ENCODE measurements at regions not wholly inside any gene's neighbourhood (a gene's known extent, or its start where the extent isn't known, plus 50 kb on each side); places are given as distances from the start of the nearest gene placed in this dataset.
"Not testable (repeated sequence)": the region's sequence is repeated elsewhere in the genome, so short reads cannot be mapped to it uniquely, and the experiment has no call there.

GRCh38 chrX:34341814-34342213, 209.7 kb upstream of the FAM47A start:
- Histone ChIP-seq H3K9ac (ENCODE audit: low read length) (no peak overlapping the region), H3K4me3 (ENCODE audit: low read length) (no peak overlapping the region), H3K36me3 (ENCODE audit: control insufficient read depth, insufficient read depth, low read length, severe bottlenecking) (no peaks in the 10 kb centered on the region), H3K4me1 (ENCODE audit: control insufficient read depth, insufficient read depth, low read length) (no peaks in the 10 kb centered on the region), H3K27me3 (replicated peaks; ENCODE audit: control insufficient read depth, insufficient read depth, low read length) (peaks cover 3% of the 10 kb centered on the region), H3K9me3 (ENCODE audit: control insufficient read depth, low read length) (no peaks in the 10 kb centered on the region)
- no peak for DNase-seq (ENCODE audit: low read depth)

- Histone ChIP-seq H3K36me3 (ENCODE audit: control insufficient read depth, insufficient read depth, low read length, severe bottlenecking) (no peaks in the 10 kb centered on the region), H3K9ac (ENCODE audit: low read length) (no peak overlapping the region), H3K9me3 (ENCODE audit: control insufficient read depth, low read length) (no peaks in the 10 kb centered on the region), H3K27me3 (replicated peaks; ENCODE audit: control insufficient read depth, insufficient read depth, low read length) (peaks cover 3% of the 10 kb centered on the region), H3K4me1 (ENCODE audit: control insufficient read depth, insufficient read depth, low read length) (no peaks in the 10 kb centered on the region), H3K4me3 (ENCODE audit: low read length) (no peak overlapping the region)
- peak; percentile 6 for DNase-seq (ENCODE audit: low read depth)
These were observed 209.1 kb upstream of the FAM47A start for GRCh38 chrX:34341258-34341657.

- no peaks in the 10 kb centered on the region for H3K27me3 ChIP-seq (replicated peaks; ENCODE audit: control insufficient read depth, insufficient read depth, low read length)
- no peak for DNase-seq (ENCODE audit: low read depth)
- H3K9ac ChIP-seq (ENCODE audit: low read length): no peak overlapping the region
- H3K4me3 ChIP-seq (ENCODE audit: low read length): no peak overlapping the region
- no peaks in the 10 kb centered on the region for H3K4me1 ChIP-seq (ENCODE audit: control insufficient read depth, insufficient read depth, low read length)
- no peaks in the 10 kb centered on the region for H3K36me3 ChIP-seq (ENCODE audit: control insufficient read depth, insufficient read depth, low read length, severe bottlenecking)
- no peaks in the 10 kb centered on the region for H3K9me3 ChIP-seq (ENCODE audit: control insufficient read depth, low read length)
These were observed 205.9 kb upstream of the FAM47A start for GRCh38 chrX:34338046-34338445.

- H3K27me3 ChIP-seq (replicated peaks; ENCODE audit: control insufficient read depth, insufficient read depth, low read length); DNase-seq (ENCODE audit: low read depth); H3K9me3 ChIP-seq (ENCODE audit: control insufficient read depth, low read length); H3K4me1 ChIP-seq (ENCODE audit: control insufficient read depth, insufficient read depth, low read length); H3K4me3 ChIP-seq (ENCODE audit: low read length); H3K36me3 ChIP-seq (ENCODE audit: control insufficient read depth, insufficient read depth, low read length, severe bottlenecking); H3K9ac ChIP-seq (ENCODE audit: low read length): not testable (repeated sequence)
These were observed 203.3 kb upstream of the FAM47A start for GRCh38 chrX:34335376-34335775.

GRCh38 chrX:34332334-34332733, 200.2 kb upstream of the FAM47A start:
- H3K27me3 ChIP-seq (replicated peaks; ENCODE audit: control insufficient read depth, insufficient read depth, low read length): no peaks in the 10 kb centered on the region
- no peaks in the 10 kb centered on the region for H3K4me1 ChIP-seq (ENCODE audit: control insufficient read depth, insufficient read depth, low read length)
- no peak overlapping the region for H3K4me3 ChIP-seq (ENCODE audit: low read length)
- H3K9me3 ChIP-seq (ENCODE audit: control insufficient read depth, low read length): no peaks in the 10 kb centered on the region
- no peak overlapping the region for H3K9ac ChIP-seq (ENCODE audit: low read length)
- peak; percentile 7 for DNase-seq (ENCODE audit: low read depth)
- H3K36me3 ChIP-seq (ENCODE audit: control insufficient read depth, insufficient read depth, low read length, severe bottlenecking): no peaks in the 10 kb centered on the region

- Histone ChIP-seq H3K4me1 (ENCODE audit: control insufficient read depth, insufficient read depth, low read length) (no peaks in the 10 kb centered on the region), H3K36me3 (ENCODE audit: control insufficient read depth, insufficient read depth, low read length, severe bottlenecking) (no peaks in the 10 kb centered on the region), H3K27me3 (replicated peaks; ENCODE audit: control insufficient read depth, insufficient read depth, low read length) (no peaks in the 10 kb centered on the region), H3K4me3 (ENCODE audit: low read length) (no peak overlapping the region), H3K9me3 (ENCODE audit: control insufficient read depth, low read length) (no peaks in the 10 kb centered on the region), H3K9ac (ENCODE audit: low read length) (no peak overlapping the region)
- DNase-seq (ENCODE audit: low read depth): no peak
These were observed 193.3 kb upstream of the FAM47A start for GRCh38 chrX:34325460-34325859.

- not testable (repeated sequence) for H3K9ac ChIP-seq (ENCODE audit: low read length); DNase-seq (ENCODE audit: low read depth); H3K27me3 ChIP-seq (replicated peaks; ENCODE audit: control insufficient read depth, insufficient read depth, low read length); H3K4me1 ChIP-seq (ENCODE audit: control insufficient read depth, insufficient read depth, low read length); H3K36me3 ChIP-seq (ENCODE audit: control insufficient read depth, insufficient read depth, low read length, severe bottlenecking); H3K4me3 ChIP-seq (ENCODE audit: low read length); H3K9me3 ChIP-seq (ENCODE audit: control insufficient read depth, low read length)
These were observed 188.3 kb upstream of the FAM47A start for GRCh38 chrX:34320424-34320823.

- peak; percentile 47 for DNase-seq (ENCODE audit: low read depth)
- no peak overlapping the region for H3K9ac ChIP-seq (ENCODE audit: low read length)
- H3K4me1 ChIP-seq (ENCODE audit: control insufficient read depth, insufficient read depth, low read length): no peaks in the 10 kb centered on the region
- no peaks in the 10 kb centered on the region for H3K36me3 ChIP-seq (ENCODE audit: control insufficient read depth, insufficient read depth, low read length, severe bottlenecking)
- peaks cover 4% of the 10 kb centered on the region for H3K27me3 ChIP-seq (replicated peaks; ENCODE audit: control insufficient read depth, insufficient read depth, low read length)
- no peak overlapping the region for H3K4me3 ChIP-seq (ENCODE audit: low read length)
- no peaks in the 10 kb centered on the region for H3K9me3 ChIP-seq (ENCODE audit: control insufficient read depth, low read length)
These were observed 168.8 kb upstream of the FAM47A start for GRCh38 chrX:34300871-34301270.

GRCh38 chrX:34299451-34299967, 167.4 kb upstream of the FAM47A start:
- Histone ChIP-seq H3K27me3 (replicated peaks; ENCODE audit: control insufficient read depth, insufficient read depth, low read length) (no peaks in the 10 kb centered on the region), H3K4me3 (ENCODE audit: low read length) (no peak overlapping the region), H3K36me3 (ENCODE audit: control insufficient read depth, insufficient read depth, low read length, severe bottlenecking) (no peaks in the 10 kb centered on the region), H3K9me3 (ENCODE audit: control insufficient read depth, low read length) (peaks cover 5% of the 10 kb centered on the region), H3K9ac (ENCODE audit: low read length) (no peak overlapping the region), H3K4me1 (ENCODE audit: control insufficient read depth, insufficient read depth, low read length) (no peaks in the 10 kb centered on the region)
- DNase-seq (ENCODE audit: low read depth): no peak

- H3K27me3 ChIP-seq (replicated peaks; ENCODE audit: control insufficient read depth, insufficient read depth, low read length): no peaks in the 10 kb centered on the region
- DNase-seq (ENCODE audit: low read depth): no peak
- no peak overlapping the region for H3K4me3 ChIP-seq (ENCODE audit: low read length)
- H3K4me1 ChIP-seq (ENCODE audit: control insufficient read depth, insufficient read depth, low read length): no peaks in the 10 kb centered on the region
- H3K9me3 ChIP-seq (ENCODE audit: control insufficient read depth, low read length): peaks cover 5% of the 10 kb centered on the region
- H3K9ac ChIP-seq (ENCODE audit: low read length): no peak overlapping the region
- no peaks in the 10 kb centered on the region for H3K36me3 ChIP-seq (ENCODE audit: control insufficient read depth, insufficient read depth, low read length, severe bottlenecking)
These were observed 162.6 kb upstream of the FAM47A start for GRCh38 chrX:34294665-34295064.

- Histone ChIP-seq H3K27me3 (replicated peaks; ENCODE audit: control insufficient read depth, insufficient read depth, low read length) (peaks cover 5% of the 10 kb centered on the region), H3K9ac (ENCODE audit: low read length) (no peak overlapping the region), H3K9me3 (ENCODE audit: control insufficient read depth, low read length) (no peaks in the 10 kb centered on the region), H3K4me1 (ENCODE audit: control insufficient read depth, insufficient read depth, low read length) (no peaks in the 10 kb centered on the region), H3K36me3 (ENCODE audit: control insufficient read depth, insufficient read depth, low read length, severe bottlenecking) (no peaks in the 10 kb centered on the region), H3K4me3 (ENCODE audit: low read length) (no peak overlapping the region)
- DNase-seq (ENCODE audit: low read depth): no peak
These were observed 156.7 kb upstream of the FAM47A start for GRCh38 chrX:34288782-34289181.

- no peak for DNase-seq (ENCODE audit: low read depth)
- Histone ChIP-seq H3K9ac (ENCODE audit: low read length) (no peak overlapping the region), H3K4me1 (ENCODE audit: control insufficient read depth, insufficient read depth, low read length) (no peaks in the 10 kb centered on the region), H3K27me3 (replicated peaks; ENCODE audit: control insufficient read depth, insufficient read depth, low read length) (peaks cover 18% of the 10 kb centered on the region), H3K9me3 (ENCODE audit: control insufficient read depth, low read length) (no peaks in the 10 kb centered on the region), H3K4me3 (ENCODE audit: low read length) (no peak overlapping the region), H3K36me3 (ENCODE audit: control insufficient read depth, insufficient read depth, low read length, severe bottlenecking) (no peaks in the 10 kb centered on the region)
These were observed 147.9 kb upstream of the FAM47A start for GRCh38 chrX:34279866-34280560.

Measured in adipocyte (in vitro differentiated cells).